DND-41 (cell line): ENCODE measurements at regions not wholly inside any gene's neighbourhood (a gene's known extent, or its start where the extent isn't known, plus 50 kb on each side); places are given as distances from the start of the nearest gene placed in this dataset.

Experiments
- CTCF ChIP-seq: IDR thresholded peaks from 2 replicates; pipeline ENCODE4 v1.5.1; 2012; ENCODE audit warnings: borderline replicate concordance, low read length, moderate library complexity, mild to moderate bottlenecking; ENCODE audit not compliant: poor library complexity, severe bottlenecking; ENCODE audit errors: extremely low read depth
- EZH2 ChIP-seq: IDR thresholded peaks from 3 replicates; pipeline ENCODE4 v1.6.1; 2012; ENCODE audit warnings: borderline replicate concordance, low read depth, mild to moderate bottlenecking, moderate library complexity, low read length, inconsistent platforms; ENCODE audit not compliant: severe bottlenecking

- no peak for TF ChIP-seq CTCF
- no peak for TF ChIP-seq EZH2
These were observed 324.8 kb downstream of the CYLC2 start for GRCh38 chr9:103319979-103320378.
